GM12892 (cell line): ENCODE measurements at regions not wholly inside any gene's neighbourhood (a gene's known extent, or its start where the extent isn't known, plus 50 kb on each side); places are given as distances from the start of the nearest gene placed in this dataset.

ENCODE experiments used
- POLR2A ChIP-seq: IDR thresholded peaks from 2 replicates; pipeline ENCODE4 v1.6.1; 2011; ENCODE audit warnings: low read depth, low read length, control low read depth
- POLR2AphosphoS5 ChIP-seq: IDR thresholded peaks from 2 replicates; pipeline ENCODE4 v1.6.1; 2011; ENCODE audit warnings: low read depth, low read length, control low read depth

DNA sequence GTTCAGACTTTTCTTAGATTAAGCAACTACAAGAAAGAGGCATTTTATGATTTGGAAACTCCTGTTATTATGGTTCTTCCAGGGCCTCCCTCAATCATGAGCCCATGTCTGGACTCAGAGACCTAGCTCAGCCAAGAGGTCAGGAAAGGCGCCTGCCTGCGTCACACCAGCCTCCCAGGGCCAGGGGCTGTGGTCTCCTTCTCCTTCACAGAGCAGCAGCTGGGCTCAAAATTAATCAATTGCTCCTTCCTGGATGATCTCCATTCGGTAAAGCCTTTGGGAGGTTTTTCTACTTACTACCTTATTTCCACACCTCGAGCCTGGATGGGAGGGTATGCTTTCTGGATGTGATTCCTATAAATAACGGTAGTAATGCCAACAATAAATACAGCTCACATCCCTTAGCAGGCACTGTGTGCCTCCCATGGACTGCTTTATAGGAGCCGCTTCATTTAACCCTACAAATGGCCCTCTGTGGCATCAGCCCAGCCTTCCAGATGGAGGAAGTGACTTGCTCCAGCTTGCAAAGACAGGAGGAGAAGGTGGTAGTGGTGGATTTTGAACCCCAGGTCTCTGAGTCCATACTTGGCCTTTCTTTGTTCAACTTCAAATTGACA is 1445.6 kb downstream of the TBC1D22A start:
- TF ChIP-seq POLR2A (no peak), POLR2AphosphoS5 (no peak)
